Smooth muscle cell (in vitro differentiated cells): ENCODE measurements at regions not wholly inside any gene's neighbourhood (a gene's known extent, or its start where the extent isn't known, plus 50 kb on each side); places are given as distances from the start of the nearest gene placed in this dataset.

Experiments used
- DNase-seq: peaks from one replicate; lab custom pipeline; 2025; ENCODE audit not compliant: unreplicated experiment; lab: John Stamatoyannopoulos, UW
- H2AFZ ChIP-seq: fragments of 200-600 bp; sonication (generic); 2 replicates; pipeline ENCODE4 v1.6.0; 2016; ENCODE audit warnings: antibody characterized with exemption, low read depth, mild to moderate bottlenecking
- H3F3A ChIP-seq: fragments of 200-600 bp; sonication (generic); 2 replicates; pipeline ENCODE4 v1.6.0; 2017; ENCODE audit warnings: antibody characterized with exemption, low read depth
- H3K27ac ChIP-seq: fragments of 200-600 bp; sonication (generic); 2 replicates; pipeline ENCODE4 v1.5.1; 2016; ENCODE audit warnings: low read depth, mild to moderate bottlenecking
- H3K27me3 ChIP-seq: fragments of 200-600 bp; sonication (generic); 2 replicates; pipeline ENCODE4 v1.6.1; 2016; ENCODE audit warnings: low read depth, mild to moderate bottlenecking
- H3K36me3 ChIP-seq: fragments of 200-600 bp; sonication (generic); 2 replicates; pipeline ENCODE4 v1.5.1; 2016; ENCODE audit warnings: low read depth
- H3K4me1 ChIP-seq: fragments of 200-600 bp; sonication (generic); 2 replicates; pipeline ENCODE4 v1.5.1; 2016; ENCODE audit warnings: low read depth
- H3K4me2 ChIP-seq: fragments of 200-600 bp; sonication (generic); 2 replicates; pipeline ENCODE4 v1.6.0; 2016; ENCODE audit warnings: mild to moderate bottlenecking
- H3K4me3 ChIP-seq: fragments of 200-600 bp; sonication (generic); 2 replicates; pipeline ENCODE4 v1.5.1; 2016; ENCODE audit warnings: mild to moderate bottlenecking
- H3K79me2 ChIP-seq: fragments of 200-600 bp; sonication (generic); 2 replicates; pipeline ENCODE4 v1.6.0; 2016; ENCODE audit warnings: low read depth, mild to moderate bottlenecking
- H3K9ac ChIP-seq: fragments of 200-600 bp; sonication (generic); 2 replicates; pipeline ENCODE4 v1.6.0; 2016; ENCODE audit warnings: low read depth
- H3K9me3 ChIP-seq: fragments of 200-600 bp; sonication (generic); replicated peaks from 2 replicates; pipeline ENCODE4 v1.5.1; 2016; ENCODE audit warnings: low read depth
- H4K20me1 ChIP-seq: fragments of 200-600 bp; sonication (generic); 2 replicates; pipeline ENCODE4 v1.6.0; 2016; ENCODE audit warnings: low read depth
- CTCF ChIP-seq: fragments of 200-600 bp; sonication (generic); IDR thresholded peaks from 2 replicates; pipeline ENCODE4 v1.5.1; 2017; ENCODE audit warnings: borderline replicate concordance, mild to moderate bottlenecking, antibody characterized with exemption; ENCODE audit not compliant: insufficient read depth, poor library complexity, severe bottlenecking
- WGBS: methylation state at CpG from one replicate; pipeline ENCODE4 v1.1.7; 2016; ENCODE audit warnings: low lambda C conversion rate; 5-methylcytosine and 5-hydroxymethylcytosine counted together

- Histone ChIP-seq H3K4me1 (peaks cover 5% of the 10 kb centered on the region), H3K4me3 (no peak overlapping the region), H3K9ac (no peak overlapping the region), H3K36me3 (no peaks in the 10 kb centered on the region), H3K4me2 (no peak overlapping the region), H3K27me3 (peaks cover 34% of the 10 kb centered on the region), H3K9me3 (no peaks in the 10 kb centered on the region), H2AFZ (no peak overlapping the region), H4K20me1 (no peaks in the 10 kb centered on the region), H3K27ac (no peak overlapping the region), H3K79me2 (no peaks in the 10 kb centered on the region), H3F3A (no peaks in the 10 kb centered on the region)
- 86% methylated on average over 6 of the region's 6 CpGs for WGBS
- DNase-seq = no peak
- no peak for TF ChIP-seq CTCF
Observed at GRCh38 chr17:33652731-33653398, 359.8 kb upstream of the ASIC2 start.

- H4K20me1 ChIP-seq = no peaks in the 10 kb centered on the region
- TF ChIP-seq CTCF = no peak
- H3K4me3 ChIP-seq = no peak overlapping the region
- no peak for DNase-seq
- H3K9me3 ChIP-seq = no peaks in the 10 kb centered on the region
- no peaks in the 10 kb centered on the region for H3K79me2 ChIP-seq
- H3F3A ChIP-seq = no peaks in the 10 kb centered on the region
- no peak overlapping the region for H3K4me2 ChIP-seq
- no peaks in the 10 kb centered on the region for H3K36me3 ChIP-seq
- no peak overlapping the region for H3K9ac ChIP-seq
- no peak overlapping the region for H3K27ac ChIP-seq
- H3K4me1 ChIP-seq = peaks cover 5% of the 10 kb centered on the region
- peaks cover 34% of the 10 kb centered on the region for H3K27me3 ChIP-seq
- H2AFZ ChIP-seq = no peak overlapping the region
Observed at GRCh38 chr17:33653399-33653788, 360.3 kb upstream of the ASIC2 start.

- DNase-seq = no peak
- Histone ChIP-seq H3K27me3 (peaks cover 7% of the 10 kb centered on the region), H2AFZ (no peak overlapping the region), H3K27ac (no peak overlapping the region), H3K36me3 (no peaks in the 10 kb centered on the region), H3K4me2 (no peak overlapping the region), H3K9ac (no peak overlapping the region), H3K4me3 (no peak overlapping the region), H3F3A (no peaks in the 10 kb centered on the region), H3K79me2 (no peaks in the 10 kb centered on the region), H3K9me3 (no peaks in the 10 kb centered on the region), H3K4me1 (peaks cover 5% of the 10 kb centered on the region), H4K20me1 (no peaks in the 10 kb centered on the region)
- no peak for TF ChIP-seq CTCF
- WGBS = 84% methylated on average over 4 of the region's 4 CpGs
Observed at GRCh38 chr17:33657181-33657580, 364.1 kb upstream of the ASIC2 start.

GRCh38 chr17:33661975-33662374, 368.9 kb upstream of the ASIC2 start:
- H3K27me3 ChIP-seq = no peaks in the 10 kb centered on the region
- no peaks in the 10 kb centered on the region for H4K20me1 ChIP-seq
- no peak overlapping the region for H3K27ac ChIP-seq
- H3F3A ChIP-seq = no peaks in the 10 kb centered on the region
- H3K4me3 ChIP-seq = no peak overlapping the region
- no peaks in the 10 kb centered on the region for H3K9me3 ChIP-seq
- DNase-seq = no peak
- H3K4me2 ChIP-seq = no peak overlapping the region
- no peaks in the 10 kb centered on the region for H3K79me2 ChIP-seq
- no peak overlapping the region for H3K9ac ChIP-seq
- no peaks in the 10 kb centered on the region for H3K36me3 ChIP-seq
- no peak overlapping the region for H2AFZ ChIP-seq
- TF ChIP-seq CTCF = no peak
- 68% methylated on average over 3 of the region's 3 CpGs for WGBS
- peaks cover 4% of the 10 kb centered on the region for H3K4me1 ChIP-seq
